ENCODE measurements at regions not wholly inside any gene's neighbourhood (a gene's known extent, or its start where the extent isn't known, plus 50 kb on each side); places are given as distances from the start of the nearest gene placed in this dataset.

GRCh38 chr14:38116895-38117294 lies 90.8 kb upstream of the SSTR1 start:
- TF ChIP-seq, protein P1, sequence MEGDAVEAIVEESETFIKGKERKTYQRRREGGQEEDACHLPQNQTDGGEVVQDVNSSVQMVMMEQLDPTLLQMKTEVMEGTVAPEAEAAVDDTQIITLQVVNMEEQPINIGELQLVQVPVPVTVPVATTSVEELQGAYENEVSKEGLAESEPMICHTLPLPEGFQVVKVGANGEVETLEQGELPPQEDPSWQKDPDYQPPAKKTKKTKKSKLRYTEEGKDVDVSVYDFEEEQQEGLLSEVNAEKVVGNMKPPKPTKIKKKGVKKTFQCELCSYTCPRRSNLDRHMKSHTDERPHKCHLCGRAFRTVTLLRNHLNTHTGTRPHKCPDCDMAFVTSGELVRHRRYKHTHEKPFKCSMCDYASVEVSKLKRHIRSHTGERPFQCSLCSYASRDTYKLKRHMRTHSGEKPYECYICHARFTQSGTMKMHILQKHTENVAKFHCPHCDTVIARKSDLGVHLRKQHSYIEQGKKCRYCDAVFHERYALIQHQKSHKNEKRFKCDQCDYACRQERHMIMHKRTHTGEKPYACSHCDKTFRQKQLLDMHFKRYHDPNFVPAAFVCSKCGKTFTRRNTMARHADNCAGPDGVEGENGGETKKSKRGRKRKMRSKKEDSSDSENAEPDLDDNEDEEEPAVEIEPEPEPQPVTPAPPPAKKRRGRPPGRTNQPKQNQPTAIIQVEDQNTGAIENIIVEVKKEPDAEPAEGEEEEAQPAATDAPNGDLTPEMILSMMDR (conservative IDR thresholded peaks at IDR 0.05; ENCODE audit: low read depth, low read length): no peak
- no peak for TF ChIP-seq EZH2 (IDR thresholded peaks at IDR 0.05; ENCODE audit: borderline replicate concordance, low read depth, low read length, poor library complexity, severe bottlenecking)
